Ascending aorta (tissue), 2 donors: ENCODE measurements at regions not wholly inside any gene's neighbourhood (a gene's known extent, or its start where the extent isn't known, plus 50 kb on each side); places are given as distances from the start of the nearest gene placed in this dataset.

Experiments used
- DNase-seq, 2 donors: peaks; one replicate each; pipeline ENCODE4 v3.0.0-alpha.2; 2019; ENCODE audit warnings: low spot score in 2 of 2
- H3K27ac ChIP-seq, 2 donors: fragments of 200-600 bp; sonication (generic); one replicate each; pipeline ENCODE4 v1.5.1; 2016 to 2017; ENCODE audit warnings: mild to moderate bottlenecking in 1 of 2
- H3K27me3 ChIP-seq: fragments of 200-600 bp; sonication (generic); one replicate; pipeline ENCODE4 v1.5.1; 2017
- H3K36me3 ChIP-seq, 2 donors: fragments of 200-600 bp; sonication (generic); one replicate each; pipeline ENCODE4 v1.5.1; 2016
- H3K4me1 ChIP-seq, 2 donors: fragments of 200-600 bp; sonication (generic); one replicate each; pipeline ENCODE4 v1.5.1; 2016 to 2017; ENCODE audit warnings: mild to moderate bottlenecking in 1 of 2
- H3K4me3 ChIP-seq, 2 donors: fragments of 200-600 bp; sonication (generic); one replicate each; pipeline ENCODE4 v1.5.1; 2016 to 2017; ENCODE audit warnings: mild to moderate bottlenecking in 1 of 2
- H3K9me3 ChIP-seq, 2 donors: fragments of 200-600 bp; sonication (generic); one replicate each; pipeline ENCODE4 v1.5.1; 2016
- CTCF ChIP-seq, 3 experiments: fragments of 200-600 bp in 2 of 3; fragments of 450-650 bp in 1 of 3; sonication (generic) in 2 of 3; IDR thresholded peaks; one replicate each; pipeline ENCODE4 v1.5.1; 2016 to 2019; ENCODE audit warnings: antibody characterized with exemption in 3 of 3, mild to moderate bottlenecking in 1 of 3, moderate library complexity in 1 of 3
- intact Hi-C: fragments of 100-400 bp; cut with DNase I; formaldehyde crosslinking; loops from one replicate; pipeline ENCODE4 v1.15.1; 2023

- Histone ChIP-seq H3K27me3 (no peaks in the 10 kb centered on the region), H3K27ac (no peak overlapping the region), H3K4me1 (no peaks in the 10 kb centered on the region), H3K36me3 (no peaks in the 10 kb centered on the region), H3K4me3 (no peak overlapping the region), H3K9me3 (no peaks in the 10 kb centered on the region)
- intact Hi-C loops, result no loop called here
- no peak for TF ChIP-seq CTCF (IDR thresholded peaks at IDR 0.05)
- DNase-seq, result no peak
These were observed 251.4 kb upstream of the KIF2B start for GRCh38 chr17:53571342-53571741.

GRCh38 chr17:53570731-53571130 is 252.0 kb upstream of the KIF2B start:
- DNase-seq, result no peak
- no peaks in the 10 kb centered on the region for H3K9me3 ChIP-seq
- no peaks in the 10 kb centered on the region for H3K27me3 ChIP-seq
- intact Hi-C loops, result no loop called here
- H3K4me3 ChIP-seq, result no peak overlapping the region
- no peak overlapping the region for H3K27ac ChIP-seq
- no peaks in the 10 kb centered on the region for H3K4me1 ChIP-seq
- H3K36me3 ChIP-seq, result no peaks in the 10 kb centered on the region
- no peak for TF ChIP-seq CTCF (IDR thresholded peaks at IDR 0.05)

- H3K27ac ChIP-seq, result no peak overlapping the region
- no peak for DNase-seq
- H3K4me1 ChIP-seq, result no peaks in the 10 kb centered on the region
- TF ChIP-seq CTCF (IDR thresholded peaks at IDR 0.05), result no peak
- H3K27me3 ChIP-seq, result no peaks in the 10 kb centered on the region
- no peaks in the 10 kb centered on the region for H3K9me3 ChIP-seq
- no peak overlapping the region for H3K4me3 ChIP-seq
- intact Hi-C loops, result no loop called here
- no peaks in the 10 kb centered on the region for H3K36me3 ChIP-seq
These were observed 261.8 kb upstream of the KIF2B start for GRCh38 chr17:53560953-53561352.

- TF ChIP-seq CTCF (IDR thresholded peaks at IDR 0.05), result no peak
- intact Hi-C loops, result no loop called here
- no peaks in the 10 kb centered on the region for H3K27me3 ChIP-seq
- H3K36me3 ChIP-seq, result no peaks in the 10 kb centered on the region
- no peak overlapping the region for H3K4me3 ChIP-seq
- H3K4me1 ChIP-seq, result no peaks in the 10 kb centered on the region
- H3K27ac ChIP-seq, result no peak overlapping the region
- DNase-seq, result no peak
- H3K9me3 ChIP-seq, result no peaks in the 10 kb centered on the region
These were observed 274.5 kb upstream of the KIF2B start for GRCh38 chr17:53548252-53548651.

GRCh38 chr17:53543472-53543871 is 279.3 kb upstream of the KIF2B start:
- Histone ChIP-seq H3K36me3 (no peaks in the 10 kb centered on the region), H3K27ac (no peak overlapping the region), H3K4me1 (no peaks in the 10 kb centered on the region), H3K9me3 (no peaks in the 10 kb centered on the region), H3K4me3 (no peak overlapping the region), H3K27me3 (no peaks in the 10 kb centered on the region)
- no peak for DNase-seq
- TF ChIP-seq CTCF (IDR thresholded peaks at IDR 0.05), result no peak
- intact Hi-C loops, result no loop called here

GRCh38 chr17:53538129-53538617 is 284.6 kb upstream of the KIF2B start:
- no peak for TF ChIP-seq CTCF (IDR thresholded peaks at IDR 0.05)
- Histone ChIP-seq H3K27ac (no peak overlapping the region), H3K4me3 (no peak overlapping the region), H3K4me1 (no peaks in the 10 kb centered on the region), H3K36me3 (no peaks in the 10 kb centered on the region), H3K27me3 (no peaks in the 10 kb centered on the region), H3K9me3 (no peaks in the 10 kb centered on the region)
- no peak for DNase-seq
- intact Hi-C loops, result no loop called here
